DOHH2 (cell line): ENCODE measurements at regions not wholly inside any gene's neighbourhood (a gene's known extent, or its start where the extent isn't known, plus 50 kb on each side); places are given as distances from the start of the nearest gene placed in this dataset.

ENCODE experiments used
- H3F3A ChIP-seq: fragments of 200-600 bp; sonication (generic), shearing (Covaris generic); 2 replicates; pipeline ENCODE4 v1.6.0; 2016; ENCODE audit warnings: antibody characterized with exemption, mild to moderate bottlenecking; ENCODE audit not compliant: control insufficient read depth, insufficient read depth
- H3K27ac ChIP-seq: fragments of 200-600 bp; sonication (generic); 2 replicates; pipeline ENCODE4 v1.5.1; 2014; ENCODE audit warnings: low read depth, mild to moderate bottlenecking, low read length, moderate library complexity
- H3K27me3 ChIP-seq: fragments of 200-600 bp; sonication (generic); 2 replicates; pipeline ENCODE4 v1.6.1; 2014; ENCODE audit warnings: mild to moderate bottlenecking, low read length, mixed read lengths; ENCODE audit not compliant: control insufficient read depth
- H3K36me3 ChIP-seq: fragments of 200-600 bp; sonication (generic); 2 replicates; pipeline ENCODE4 v1.6.1; 2014; ENCODE audit warnings: mild to moderate bottlenecking, low read length, moderate library complexity, mixed read lengths; ENCODE audit not compliant: control insufficient read depth
- H3K4me1 ChIP-seq: fragments of 200-600 bp; sonication (generic); 2 replicates; pipeline ENCODE4 v1.6.1; 2014; ENCODE audit warnings: mild to moderate bottlenecking, low read length, mixed read lengths; ENCODE audit not compliant: control insufficient read depth
- H3K4me2 ChIP-seq: fragments of 200-600 bp; sonication (generic); 2 replicates; pipeline ENCODE4 v1.6.0; 2014; ENCODE audit warnings: mild to moderate bottlenecking, low read length, moderate library complexity
- H3K4me3 ChIP-seq: fragments of 200-600 bp; sonication (generic); 2 replicates; pipeline ENCODE4 v1.5.1; 2014; ENCODE audit warnings: mild to moderate bottlenecking, low read length, mixed read lengths
- H3K79me2 ChIP-seq: fragments of 200-600 bp; sonication (generic); 2 replicates; pipeline ENCODE4 v1.6.1; 2014; ENCODE audit warnings: mild to moderate bottlenecking, low read length, mixed read lengths; ENCODE audit not compliant: control insufficient read depth
- H3K9me2 ChIP-seq: fragments of 200-600 bp; sonication (generic); replicated peaks from 2 replicates; pipeline ENCODE4 v1.6.1; 2014; ENCODE audit warnings: mild to moderate bottlenecking, low read length, mixed read lengths; ENCODE audit not compliant: control insufficient read depth
- H3K9me3 ChIP-seq: fragments of 200-600 bp; sonication (generic); 2 replicates; pipeline ENCODE4 v1.6.1; 2014; ENCODE audit warnings: antibody characterized with exemption, low read length, mixed read lengths; ENCODE audit not compliant: control insufficient read depth, insufficient read depth
- H4K20me1 ChIP-seq: fragments of 200-600 bp; sonication (generic); 2 replicates; pipeline ENCODE4 v1.6.0; 2014; ENCODE audit warnings: low read depth, mild to moderate bottlenecking, antibody characterized with exemption, low read length, moderate library complexity; ENCODE audit not compliant: control insufficient read depth, insufficient read depth
- CTCF ChIP-seq: fragments of 200-600 bp; sonication (generic); IDR thresholded peaks from one replicate; pipeline ENCODE4 v1.5.1; 2014; ENCODE audit warnings: antibody characterized with exemption, mild to moderate bottlenecking, low read depth, low read length; ENCODE audit not compliant: poor library complexity, severe bottlenecking
- EZH2phosphoT487 ChIP-seq: fragments of 200-600 bp; sonication (generic); IDR thresholded peaks from 2 replicates; pipeline ENCODE4 v1.6.1; 2017; ENCODE audit warnings: borderline replicate concordance, mild to moderate bottlenecking, antibody characterized with exemption, low read length, moderate library complexity, mixed read lengths

DNA sequence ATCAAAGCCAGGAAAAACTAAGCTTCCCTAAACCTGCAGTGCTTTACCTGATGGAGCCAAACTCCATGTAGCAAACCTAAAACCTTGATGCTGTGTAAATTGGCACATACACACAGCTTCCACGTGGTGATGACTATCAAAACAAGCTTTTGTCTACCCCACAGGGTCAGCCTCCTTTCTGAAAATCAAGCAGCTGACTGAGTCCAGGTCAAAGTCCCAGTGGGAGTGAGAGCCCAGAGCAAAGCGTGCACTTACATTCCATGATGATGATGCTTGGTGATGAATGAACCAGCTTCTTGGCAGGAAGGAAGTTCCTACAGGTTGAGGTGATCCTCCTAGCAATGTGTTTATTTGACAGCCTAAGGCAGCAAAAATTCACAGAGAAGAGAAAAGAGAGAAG, 630.0 kb upstream of the TBX3 start:
- Histone ChIP-seq H3F3A (no peaks in the 10 kb centered on the region), H3K27me3 (no peaks in the 10 kb centered on the region), H3K79me2 (no peaks in the 10 kb centered on the region), H3K4me3 (no peak overlapping the region), H3K36me3 (no peaks in the 10 kb centered on the region), H3K9me2 (no peaks in the 10 kb centered on the region), H3K4me1 (no peaks in the 10 kb centered on the region), H3K9me3 (no peaks in the 10 kb centered on the region), H3K27ac (no peak overlapping the region), H4K20me1 (no peaks in the 10 kb centered on the region), H3K4me2 (no peak overlapping the region)
- TF ChIP-seq CTCF, result no peak
- TF ChIP-seq EZH2phosphoT487, result no peak

DNA sequence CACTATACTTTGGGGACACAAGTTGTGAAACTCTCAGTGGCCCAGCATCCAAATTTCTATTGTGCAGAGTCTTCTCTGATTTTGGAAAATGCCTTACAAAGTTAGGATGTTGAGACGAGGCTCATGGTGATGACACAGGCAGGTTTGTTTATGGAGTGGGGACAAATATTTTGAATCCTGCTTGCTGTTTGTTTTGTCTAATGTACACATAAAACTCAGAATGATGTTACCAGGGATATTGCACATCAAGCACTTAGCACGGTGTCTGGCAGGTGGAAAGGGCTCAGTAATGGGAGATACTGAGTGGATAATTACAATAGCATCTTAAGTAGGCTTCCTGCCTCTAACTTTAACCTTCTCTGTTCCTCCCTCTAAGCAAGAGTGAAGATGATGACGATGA, 628.9 kb upstream of the TBX3 start:
- H3K79me2 ChIP-seq, result no peaks in the 10 kb centered on the region
- no peak overlapping the region for H3K4me3 ChIP-seq
- TF ChIP-seq CTCF, result no peak
- no peak for TF ChIP-seq EZH2phosphoT487
- H3K27ac ChIP-seq, result no peak overlapping the region
- H3K4me1 ChIP-seq, result no peaks in the 10 kb centered on the region
- no peak overlapping the region for H3K4me2 ChIP-seq
- no peaks in the 10 kb centered on the region for H3K27me3 ChIP-seq
- H3K36me3 ChIP-seq, result no peaks in the 10 kb centered on the region
- no peaks in the 10 kb centered on the region for H3F3A ChIP-seq
- no peaks in the 10 kb centered on the region for H3K9me2 ChIP-seq
- H4K20me1 ChIP-seq, result no peaks in the 10 kb centered on the region
- H3K9me3 ChIP-seq, result no peaks in the 10 kb centered on the region

DNA sequence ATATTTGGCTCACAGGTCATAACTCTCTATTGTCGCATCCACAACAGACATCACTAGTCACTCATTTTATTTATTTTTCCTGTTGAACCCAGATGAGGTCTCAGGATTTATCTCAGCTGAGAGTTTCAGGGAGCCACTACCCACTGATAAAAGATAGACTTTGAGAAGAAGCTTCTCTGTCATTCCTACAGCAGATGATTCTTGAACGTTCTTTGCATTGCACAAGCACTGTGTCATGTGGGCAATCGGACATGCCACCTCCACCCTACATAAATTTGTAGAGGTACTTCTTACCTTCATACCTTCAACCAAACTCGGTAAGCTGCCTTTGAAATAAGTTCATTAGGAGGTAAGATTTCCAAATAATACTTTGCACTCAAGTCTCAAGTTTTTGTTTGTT, 627.9 kb upstream of the TBX3 start:
- Histone ChIP-seq H3K9me3 (no peaks in the 10 kb centered on the region), H3K4me3 (no peak overlapping the region), H3F3A (no peaks in the 10 kb centered on the region), H3K36me3 (no peaks in the 10 kb centered on the region), H3K4me2 (no peak overlapping the region), H3K4me1 (no peaks in the 10 kb centered on the region), H3K9me2 (no peaks in the 10 kb centered on the region), H3K27ac (no peak overlapping the region), H3K79me2 (no peaks in the 10 kb centered on the region), H4K20me1 (no peaks in the 10 kb centered on the region), H3K27me3 (no peaks in the 10 kb centered on the region)
- TF ChIP-seq EZH2phosphoT487, result no peak

DNA sequence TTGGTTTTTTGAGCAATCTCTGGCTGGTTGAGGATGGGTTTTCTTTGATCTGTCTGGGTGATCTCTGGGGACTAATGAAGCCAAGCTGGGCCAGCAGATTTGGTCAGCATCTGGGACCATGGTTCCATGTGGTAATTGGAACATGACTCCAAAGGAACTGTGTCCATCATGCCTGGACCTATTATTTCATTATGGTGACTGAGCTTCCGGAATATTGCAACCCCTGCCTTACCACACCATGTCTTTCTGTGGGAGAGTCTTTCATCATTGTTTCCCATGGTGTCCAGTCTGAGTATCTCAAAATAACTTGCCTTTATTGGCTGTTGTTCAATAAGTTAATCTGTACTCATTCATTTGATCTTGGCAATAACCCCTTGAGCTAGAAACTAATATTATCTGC, 624.9 kb upstream of the TBX3 start:
- Histone ChIP-seq H3K9me3 (no peaks in the 10 kb centered on the region), H3K4me3 (no peak overlapping the region), H3K9me2 (no peaks in the 10 kb centered on the region), H4K20me1 (no peaks in the 10 kb centered on the region), H3K27ac (no peak overlapping the region), H3K79me2 (no peaks in the 10 kb centered on the region), H3K36me3 (no peaks in the 10 kb centered on the region), H3F3A (no peaks in the 10 kb centered on the region), H3K4me2 (no peak overlapping the region), H3K4me1 (no peaks in the 10 kb centered on the region), H3K27me3 (no peaks in the 10 kb centered on the region)
- TF ChIP-seq CTCF (no peak), EZH2phosphoT487 (no peak)
